ENCODE measurements at regions not wholly inside any gene's neighbourhood (a gene's known extent, or its start where the extent isn't known, plus 50 kb on each side); places are given as distances from the start of the nearest gene placed in this dataset.

- no peak overlapping the region for H3K4me3 ChIP-seq (ENCODE audit: low read depth, low read length)
- no peak for DNase-seq (ENCODE audit: low read depth)
- no peak for TF ChIP-seq CTCF (IDR thresholded peaks at IDR 0.05; ENCODE audit: control insufficient read depth, extremely low read depth, insufficient read depth)
Observed at GRCh38 chr1:115473986-115474565, 136.0 kb upstream of the NGF start.

- H3K4me3 ChIP-seq (ENCODE audit: low read depth, low read length): no peak overlapping the region
- no peak for DNase-seq (ENCODE audit: low read depth)
- TF ChIP-seq CTCF (IDR thresholded peaks at IDR 0.05; ENCODE audit: control insufficient read depth, extremely low read depth, insufficient read depth): peak; percentile 97
Observed at GRCh38 chr1:115469703-115470476, 131.8 kb upstream of the NGF start.

- H3K4me3 ChIP-seq (ENCODE audit: low read depth, low read length): no peak overlapping the region
- no peak for TF ChIP-seq CTCF (IDR thresholded peaks at IDR 0.05; ENCODE audit: control insufficient read depth, extremely low read depth, insufficient read depth)
- DNase-seq (ENCODE audit: low read depth): no peak
Observed at GRCh38 chr1:115467790-115468189, 129.7 kb upstream of the NGF start.

- H3K4me3 ChIP-seq (ENCODE audit: low read depth, low read length): no peak overlapping the region
- no peak for TF ChIP-seq CTCF (IDR thresholded peaks at IDR 0.05; ENCODE audit: control insufficient read depth, extremely low read depth, insufficient read depth)
- no peak for DNase-seq (ENCODE audit: low read depth)
Observed at GRCh38 chr1:115467196-115467595, 129.1 kb upstream of the NGF start.

- TF ChIP-seq CTCF (IDR thresholded peaks at IDR 0.05; ENCODE audit: control insufficient read depth, extremely low read depth, insufficient read depth): no peak
- DNase-seq (ENCODE audit: low read depth): no peak
- H3K4me3 ChIP-seq (ENCODE audit: low read depth, low read length): no peak overlapping the region
Observed at GRCh38 chr1:115466433-115466832, 128.4 kb upstream of the NGF start.

- TF ChIP-seq CTCF (IDR thresholded peaks at IDR 0.05; ENCODE audit: control insufficient read depth, extremely low read depth, insufficient read depth): no peak
- H3K4me3 ChIP-seq (ENCODE audit: low read depth, low read length): no peak overlapping the region
- no peak for DNase-seq (ENCODE audit: low read depth)
Observed at GRCh38 chr1:115465802-115466363, 127.8 kb upstream of the NGF start.
